AG10803 (cell line): ENCODE measurements at regions not wholly inside any gene's neighbourhood (a gene's known extent, or its start where the extent isn't known, plus 50 kb on each side); places are given as distances from the start of the nearest gene placed in this dataset.
"Not testable (repeated sequence)": the region's sequence is repeated elsewhere in the genome, so short reads cannot be mapped to it uniquely, and the experiment has no call there.

Experiments
- DNase-seq: peaks from one replicate; pipeline ENCODE4 v3.0.0; 2010; ENCODE audit warnings: low read depth
- H3K4me3 ChIP-seq: 2 replicates; pipeline ENCODE4 v1.5.1; 2011; ENCODE audit warnings: mild to moderate bottlenecking, low read length, control low read depth
- TF ChIP-seq, protein P1 (sequence below): conservative IDR thresholded peaks from 2 replicates; pipeline ENCODE4 v1.5.1; 2011; ENCODE audit warnings: mild to moderate bottlenecking, low read length, control low read depth, inconsistent platforms

DNA sequence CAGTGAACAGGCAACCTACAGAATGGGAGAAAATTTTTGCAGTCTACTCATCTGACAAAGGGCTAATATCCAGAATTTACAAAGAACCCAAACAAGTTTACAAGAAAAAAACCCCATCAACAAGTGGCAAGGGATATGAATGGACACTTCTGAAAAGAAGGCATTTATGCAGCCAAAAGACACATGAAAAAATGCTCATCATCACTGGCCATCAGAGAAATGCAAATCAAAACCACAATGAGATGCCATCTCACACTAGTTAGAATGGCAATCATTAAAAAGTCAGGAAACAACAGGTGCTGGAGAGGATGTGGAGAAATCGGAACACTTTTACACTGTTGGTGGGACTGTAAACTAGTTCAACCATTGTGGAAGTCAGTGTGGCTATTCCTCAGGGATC is 80.3 kb downstream of the ZNF474 start:
- not testable (repeated sequence) for H3K4me3 ChIP-seq, DNase-seq

DNA sequence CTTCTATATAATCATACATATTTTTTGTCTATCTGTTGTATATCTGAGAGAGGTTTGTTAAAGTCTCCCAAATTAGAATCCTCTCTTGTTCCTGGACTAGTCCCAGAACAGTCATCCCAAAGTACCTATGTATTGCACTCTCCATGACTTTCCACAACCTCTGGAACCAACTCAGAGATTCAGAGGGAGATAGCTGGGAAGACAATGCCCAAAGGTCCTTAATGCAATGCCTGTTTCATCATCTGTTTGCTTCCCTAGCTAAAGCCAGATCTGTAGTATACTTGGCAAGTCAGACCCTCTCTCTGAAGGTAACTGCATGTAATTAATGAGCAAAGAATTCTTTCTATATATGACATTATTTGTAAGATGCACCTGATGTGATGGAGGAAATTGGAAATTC is 89.4 kb downstream of the ZNF474 start:
- TF ChIP-seq, protein P1, sequence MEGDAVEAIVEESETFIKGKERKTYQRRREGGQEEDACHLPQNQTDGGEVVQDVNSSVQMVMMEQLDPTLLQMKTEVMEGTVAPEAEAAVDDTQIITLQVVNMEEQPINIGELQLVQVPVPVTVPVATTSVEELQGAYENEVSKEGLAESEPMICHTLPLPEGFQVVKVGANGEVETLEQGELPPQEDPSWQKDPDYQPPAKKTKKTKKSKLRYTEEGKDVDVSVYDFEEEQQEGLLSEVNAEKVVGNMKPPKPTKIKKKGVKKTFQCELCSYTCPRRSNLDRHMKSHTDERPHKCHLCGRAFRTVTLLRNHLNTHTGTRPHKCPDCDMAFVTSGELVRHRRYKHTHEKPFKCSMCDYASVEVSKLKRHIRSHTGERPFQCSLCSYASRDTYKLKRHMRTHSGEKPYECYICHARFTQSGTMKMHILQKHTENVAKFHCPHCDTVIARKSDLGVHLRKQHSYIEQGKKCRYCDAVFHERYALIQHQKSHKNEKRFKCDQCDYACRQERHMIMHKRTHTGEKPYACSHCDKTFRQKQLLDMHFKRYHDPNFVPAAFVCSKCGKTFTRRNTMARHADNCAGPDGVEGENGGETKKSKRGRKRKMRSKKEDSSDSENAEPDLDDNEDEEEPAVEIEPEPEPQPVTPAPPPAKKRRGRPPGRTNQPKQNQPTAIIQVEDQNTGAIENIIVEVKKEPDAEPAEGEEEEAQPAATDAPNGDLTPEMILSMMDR = no peak
- H3K4me3 ChIP-seq = no peak overlapping the region
- DNase-seq = no peak

DNA sequence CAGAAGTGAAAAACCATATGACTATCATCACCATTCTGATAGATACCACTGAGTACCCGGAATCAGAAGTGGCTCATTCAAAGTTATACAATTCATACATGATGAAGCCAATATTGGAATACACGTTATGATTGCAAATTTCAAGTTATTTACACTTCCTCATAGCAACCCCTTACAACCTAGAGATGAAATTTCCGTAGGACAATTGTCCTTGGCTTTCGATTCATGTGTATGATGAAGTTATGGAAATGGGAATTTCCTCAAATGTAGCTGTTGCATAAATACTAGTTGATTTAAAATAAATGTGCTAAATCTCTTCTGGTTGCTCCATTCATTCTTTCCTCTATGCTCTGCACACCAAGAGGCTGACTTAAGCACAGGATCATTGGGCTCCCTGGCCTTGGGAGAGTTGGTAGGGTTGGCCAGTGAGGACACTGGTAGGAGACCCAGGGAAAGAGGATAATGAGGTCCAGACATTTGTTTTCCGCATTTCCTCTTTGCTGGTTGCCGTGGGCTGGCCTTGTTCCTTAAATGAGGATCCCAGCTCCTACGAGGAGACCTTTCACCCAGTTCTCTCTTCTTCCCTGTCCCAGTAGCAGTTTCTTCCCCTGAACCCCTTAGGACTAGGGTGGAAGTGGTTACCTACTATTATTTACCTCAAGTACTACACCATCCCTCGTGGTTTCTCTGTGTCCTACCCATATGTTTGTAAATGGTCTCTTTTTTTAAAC is 90.3 kb downstream of the ZNF474 start:
- no peak for DNase-seq
- H3K4me3 ChIP-seq = no peak overlapping the region
- TF ChIP-seq, protein P1 = no peak

DNA sequence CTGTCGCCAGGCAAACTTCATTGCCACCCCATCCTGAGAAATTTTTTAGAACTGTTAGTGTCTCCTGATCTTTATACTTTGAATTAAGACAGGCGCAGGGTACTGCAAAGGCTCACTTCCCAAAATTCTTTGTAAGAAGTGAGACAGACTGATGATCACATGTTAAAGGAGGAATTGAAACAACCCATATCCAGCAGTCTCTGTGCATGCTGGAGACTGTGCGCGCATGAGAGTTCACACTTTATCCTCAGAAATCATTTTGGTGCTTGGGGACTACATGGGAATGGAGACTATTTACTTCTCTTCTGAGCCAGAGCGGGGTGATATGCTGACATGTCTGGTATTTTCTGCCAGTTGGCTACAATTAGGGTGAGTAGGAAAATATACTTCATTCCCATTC is 91.2 kb downstream of the ZNF474 start:
- H3K4me3 ChIP-seq = no peak overlapping the region
- no peak for DNase-seq
- TF ChIP-seq, protein P1 = no peak

DNA sequence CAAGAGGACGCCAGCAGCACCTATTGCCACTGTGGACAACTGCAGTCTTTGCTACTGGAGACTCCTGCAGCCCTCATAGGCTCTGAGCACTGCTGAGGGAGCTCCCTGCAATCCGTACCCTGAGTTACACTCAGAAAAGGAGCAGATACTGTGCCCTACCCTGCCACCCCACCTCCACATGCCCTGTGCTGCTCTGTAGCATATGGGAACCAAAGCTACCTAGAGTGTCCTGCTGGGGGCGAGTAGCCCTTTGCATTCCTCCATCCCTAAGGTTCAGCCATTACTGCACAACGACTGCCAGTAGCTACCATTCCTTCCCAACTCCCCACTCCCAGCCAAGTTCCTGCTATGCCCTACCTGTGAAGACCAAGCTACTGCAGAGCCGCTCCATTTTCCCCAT is 90.2 kb upstream of the SNCAIP start:
- TF ChIP-seq, protein P1 = no peak
- no peak for DNase-seq
- no peak overlapping the region for H3K4me3 ChIP-seq

DNA sequence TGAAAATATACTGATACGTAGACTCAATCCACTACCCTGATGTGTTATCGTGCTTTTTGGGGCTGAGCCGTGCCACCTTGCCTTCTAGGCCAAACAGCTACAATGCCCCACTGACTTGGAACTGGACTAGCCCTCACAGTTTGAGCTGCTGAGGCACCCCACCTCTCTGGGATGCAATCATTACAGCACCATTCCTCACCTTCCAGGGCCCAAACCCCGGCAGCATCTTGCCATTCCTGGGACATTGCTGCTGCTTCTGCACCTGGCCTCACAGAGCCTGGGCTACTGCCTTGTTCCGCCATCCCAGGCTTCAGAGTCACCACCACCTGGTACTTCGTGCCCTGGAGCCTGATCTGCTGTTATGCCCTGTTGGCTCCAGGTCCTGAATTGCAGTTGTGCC is 89.5 kb upstream of the SNCAIP start:
- H3K4me3 ChIP-seq = no peak overlapping the region
- TF ChIP-seq, protein P1 = no peak
- DNase-seq = no peak

DNA sequence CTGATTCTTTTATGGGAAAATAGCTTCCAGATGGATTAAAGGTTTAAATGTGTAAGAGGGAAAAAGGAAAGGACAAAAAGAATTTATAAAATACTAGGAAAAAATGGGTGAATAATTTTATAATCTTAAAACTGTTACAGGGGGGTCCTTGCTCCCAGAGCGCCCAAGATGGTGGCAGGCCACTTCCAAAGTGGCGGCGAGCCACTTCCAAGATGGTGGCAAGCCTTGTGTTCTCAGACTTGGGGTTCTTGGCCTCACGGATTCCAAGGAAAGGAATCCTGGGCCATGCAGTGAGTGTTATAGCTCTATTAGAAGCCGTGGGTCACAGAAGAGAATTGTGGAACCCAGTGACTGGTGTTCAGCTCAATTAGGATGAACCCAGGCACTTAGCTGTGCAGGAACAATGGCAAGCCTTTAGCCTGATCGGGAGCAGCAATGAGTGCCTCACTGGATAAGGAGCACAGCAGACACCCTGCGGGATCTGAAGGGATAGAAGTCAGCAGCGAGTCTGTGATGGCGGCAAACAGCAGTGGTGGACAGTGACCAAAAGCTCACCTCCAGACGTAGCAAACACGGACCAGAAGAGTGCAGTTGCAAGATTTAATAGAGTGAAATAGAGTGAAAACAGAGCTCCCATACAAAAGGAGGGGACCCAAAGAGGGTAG is 83.2 kb upstream of the SNCAIP start:
- H3K4me3 ChIP-seq = no peak overlapping the region
- DNase-seq = no peak
- TF ChIP-seq, protein P1 = no peak
